Smooth muscle cell (in vitro differentiated cells): ENCODE measurements at regions not wholly inside any gene's neighbourhood (a gene's known extent, or its start where the extent isn't known, plus 50 kb on each side); places are given as distances from the start of the nearest gene placed in this dataset.

Experiments
- DNase-seq: peaks from one replicate; lab custom pipeline; 2025; ENCODE audit not compliant: unreplicated experiment; lab: John Stamatoyannopoulos, UW
- H2AFZ ChIP-seq: fragments of 200-600 bp; sonication (generic); 2 replicates; pipeline ENCODE4 v1.6.0; 2016; ENCODE audit warnings: antibody characterized with exemption, low read depth, mild to moderate bottlenecking
- H3F3A ChIP-seq: fragments of 200-600 bp; sonication (generic); 2 replicates; pipeline ENCODE4 v1.6.0; 2017; ENCODE audit warnings: antibody characterized with exemption, low read depth
- H3K27ac ChIP-seq: fragments of 200-600 bp; sonication (generic); 2 replicates; pipeline ENCODE4 v1.5.1; 2016; ENCODE audit warnings: low read depth, mild to moderate bottlenecking
- H3K27me3 ChIP-seq: fragments of 200-600 bp; sonication (generic); 2 replicates; pipeline ENCODE4 v1.6.1; 2016; ENCODE audit warnings: low read depth, mild to moderate bottlenecking
- H3K36me3 ChIP-seq: fragments of 200-600 bp; sonication (generic); 2 replicates; pipeline ENCODE4 v1.5.1; 2016; ENCODE audit warnings: low read depth
- H3K4me1 ChIP-seq: fragments of 200-600 bp; sonication (generic); 2 replicates; pipeline ENCODE4 v1.5.1; 2016; ENCODE audit warnings: low read depth
- H3K4me2 ChIP-seq: fragments of 200-600 bp; sonication (generic); 2 replicates; pipeline ENCODE4 v1.6.0; 2016; ENCODE audit warnings: mild to moderate bottlenecking
- H3K4me3 ChIP-seq: fragments of 200-600 bp; sonication (generic); 2 replicates; pipeline ENCODE4 v1.5.1; 2016; ENCODE audit warnings: mild to moderate bottlenecking
- H3K79me2 ChIP-seq: fragments of 200-600 bp; sonication (generic); 2 replicates; pipeline ENCODE4 v1.6.0; 2016; ENCODE audit warnings: low read depth, mild to moderate bottlenecking
- H3K9ac ChIP-seq: fragments of 200-600 bp; sonication (generic); 2 replicates; pipeline ENCODE4 v1.6.0; 2016; ENCODE audit warnings: low read depth
- H3K9me3 ChIP-seq: fragments of 200-600 bp; sonication (generic); replicated peaks from 2 replicates; pipeline ENCODE4 v1.5.1; 2016; ENCODE audit warnings: low read depth
- H4K20me1 ChIP-seq: fragments of 200-600 bp; sonication (generic); 2 replicates; pipeline ENCODE4 v1.6.0; 2016; ENCODE audit warnings: low read depth
- CTCF ChIP-seq: fragments of 200-600 bp; sonication (generic); IDR thresholded peaks from 2 replicates; pipeline ENCODE4 v1.5.1; 2017; ENCODE audit warnings: borderline replicate concordance, mild to moderate bottlenecking, antibody characterized with exemption; ENCODE audit not compliant: insufficient read depth, poor library complexity, severe bottlenecking
- WGBS: methylation state at CpG from one replicate; pipeline ENCODE4 v1.1.7; 2016; ENCODE audit warnings: low lambda C conversion rate; 5-methylcytosine and 5-hydroxymethylcytosine counted together

- no peaks in the 10 kb centered on the region for H3K9me3 ChIP-seq
- H3F3A ChIP-seq: no peaks in the 10 kb centered on the region
- no peak overlapping the region for H3K4me2 ChIP-seq
- H3K9ac ChIP-seq: no peak overlapping the region
- H3K4me3 ChIP-seq: no peak overlapping the region
- H3K4me1 ChIP-seq: no peaks in the 10 kb centered on the region
- DNase-seq: no peak
- no peaks in the 10 kb centered on the region for H3K27me3 ChIP-seq
- 77% methylated on average over 1 of the region's 1 CpG for WGBS
- H2AFZ ChIP-seq: no peak overlapping the region
- no peaks in the 10 kb centered on the region for H3K79me2 ChIP-seq
- no peaks in the 10 kb centered on the region for H4K20me1 ChIP-seq
- H3K36me3 ChIP-seq: no peaks in the 10 kb centered on the region
- no peak overlapping the region for H3K27ac ChIP-seq
- no peak for TF ChIP-seq CTCF
These were observed 189.0 kb downstream of the CENPF start for GRCh38 chr1:214791961-214792360.

GRCh38 chr1:214792527-214793186, 189.7 kb downstream of the CENPF start:
- Histone ChIP-seq H2AFZ (no peak overlapping the region), H3K27me3 (no peaks in the 10 kb centered on the region), H3K9me3 (no peaks in the 10 kb centered on the region), H3K27ac (no peak overlapping the region), H4K20me1 (no peaks in the 10 kb centered on the region), H3K4me1 (no peaks in the 10 kb centered on the region), H3K9ac (no peak overlapping the region), H3K4me2 (no peak overlapping the region), H3F3A (no peaks in the 10 kb centered on the region), H3K4me3 (no peak overlapping the region), H3K79me2 (no peaks in the 10 kb centered on the region), H3K36me3 (no peaks in the 10 kb centered on the region)
- 77% methylated on average over 6 of the region's 6 CpGs for WGBS
- DNase-seq: no peak
- TF ChIP-seq CTCF: no peak

- H3K4me1 ChIP-seq: no peaks in the 10 kb centered on the region
- 80% methylated on average over 2 of the region's 2 CpGs for WGBS
- H3F3A ChIP-seq: no peaks in the 10 kb centered on the region
- no peak overlapping the region for H3K27ac ChIP-seq
- H3K36me3 ChIP-seq: no peaks in the 10 kb centered on the region
- H3K9ac ChIP-seq: no peak overlapping the region
- no peak overlapping the region for H3K4me3 ChIP-seq
- no peak overlapping the region for H2AFZ ChIP-seq
- TF ChIP-seq CTCF: no peak
- H3K27me3 ChIP-seq: no peaks in the 10 kb centered on the region
- no peak overlapping the region for H3K4me2 ChIP-seq
- DNase-seq: no peak
- no peaks in the 10 kb centered on the region for H4K20me1 ChIP-seq
- H3K9me3 ChIP-seq: no peaks in the 10 kb centered on the region
- H3K79me2 ChIP-seq: no peaks in the 10 kb centered on the region
These were observed 190.7 kb downstream of the CENPF start for GRCh38 chr1:214793708-214794107.

- Histone ChIP-seq H3K4me3 (no peak overlapping the region), H3K4me1 (no peaks in the 10 kb centered on the region), H3K36me3 (no peaks in the 10 kb centered on the region), H3F3A (no peaks in the 10 kb centered on the region), H3K4me2 (no peak overlapping the region), H3K9me3 (no peaks in the 10 kb centered on the region), H3K27ac (no peak overlapping the region), H3K79me2 (no peaks in the 10 kb centered on the region), H3K27me3 (no peaks in the 10 kb centered on the region), H4K20me1 (no peaks in the 10 kb centered on the region), H3K9ac (no peak overlapping the region), H2AFZ (no peak overlapping the region)
- WGBS: 85% methylated on average over 1 of the region's 1 CpG
- DNase-seq: no peak
- TF ChIP-seq CTCF: no peak
These were observed 198.2 kb downstream of the CENPF start for GRCh38 chr1:214801191-214801590.
